ENCODE measurements at regions not wholly inside any gene's neighbourhood (a gene's known extent, or its start where the extent isn't known, plus 50 kb on each side); places are given as distances from the start of the nearest gene placed in this dataset.

- Mint-ChIP-seq H3K27ac (ENCODE audit: unreplicated experiment) (no peak overlapping the region), H3K4me1 (ENCODE audit: low read depth, unreplicated experiment) (no peaks in the 10 kb centered on the region), H3K9me3 (ENCODE audit: unreplicated experiment) (no peaks in the 10 kb centered on the region), H3K36me3 (ENCODE audit: unreplicated experiment) (peaks cover 5% of the 10 kb centered on the region), H3K27me3 (ENCODE audit: unreplicated experiment) (no peaks in the 10 kb centered on the region), H3K4me3 (ENCODE audit: unreplicated experiment) (no peak overlapping the region)
- no peak for TF ChIP-seq CTCF (IDR thresholded peaks at IDR 0.05; ENCODE audit: partially characterized antibody, unreplicated experiment)
- no peak for DNase-seq
Observed at GRCh38 chr4:96099031-96099430, 259.1 kb downstream of the PDHA2 start.

GRCh38 chr4:96102541-96103026 is 262.7 kb downstream of the PDHA2 start:
- Mint-ChIP-seq H3K4me3 (ENCODE audit: unreplicated experiment) (no peak overlapping the region), H3K27me3 (ENCODE audit: unreplicated experiment) (no peaks in the 10 kb centered on the region), H3K36me3 (ENCODE audit: unreplicated experiment) (peaks cover 5% of the 10 kb centered on the region), H3K9me3 (ENCODE audit: unreplicated experiment) (no peaks in the 10 kb centered on the region), H3K27ac (ENCODE audit: unreplicated experiment) (no peak overlapping the region), H3K4me1 (ENCODE audit: low read depth, unreplicated experiment) (no peaks in the 10 kb centered on the region)
- no peak for DNase-seq
- no peak for TF ChIP-seq CTCF (IDR thresholded peaks at IDR 0.05; ENCODE audit: partially characterized antibody, unreplicated experiment)

- H3K36me3 Mint-ChIP-seq (ENCODE audit: unreplicated experiment) = peaks cover 5% of the 10 kb centered on the region
- H3K4me1 Mint-ChIP-seq (ENCODE audit: low read depth, unreplicated experiment) = no peaks in the 10 kb centered on the region
- H3K9me3 Mint-ChIP-seq (ENCODE audit: unreplicated experiment) = no peaks in the 10 kb centered on the region
- no peak for DNase-seq
- no peak overlapping the region for H3K4me3 Mint-ChIP-seq (ENCODE audit: unreplicated experiment)
- H3K27ac Mint-ChIP-seq (ENCODE audit: unreplicated experiment) = no peak overlapping the region
- TF ChIP-seq CTCF (IDR thresholded peaks at IDR 0.05; ENCODE audit: partially characterized antibody, unreplicated experiment) = no peak
- no peaks in the 10 kb centered on the region for H3K27me3 Mint-ChIP-seq (ENCODE audit: unreplicated experiment)
Observed at GRCh38 chr4:96103086-96103485, 263.2 kb downstream of the PDHA2 start.

- no peak for TF ChIP-seq CTCF (IDR thresholded peaks at IDR 0.05; ENCODE audit: partially characterized antibody, unreplicated experiment)
- H3K4me3 Mint-ChIP-seq (ENCODE audit: unreplicated experiment) = no peak overlapping the region
- no peaks in the 10 kb centered on the region for H3K27me3 Mint-ChIP-seq (ENCODE audit: unreplicated experiment)
- H3K27ac Mint-ChIP-seq (ENCODE audit: unreplicated experiment) = no peak overlapping the region
- no peaks in the 10 kb centered on the region for H3K4me1 Mint-ChIP-seq (ENCODE audit: low read depth, unreplicated experiment)
- H3K36me3 Mint-ChIP-seq (ENCODE audit: unreplicated experiment) = no peaks in the 10 kb centered on the region
- no peaks in the 10 kb centered on the region for H3K9me3 Mint-ChIP-seq (ENCODE audit: unreplicated experiment)
- DNase-seq = no peak
Observed at GRCh38 chr4:96108146-96108545, 268.3 kb downstream of the PDHA2 start.

GRCh38 chr4:96112631-96113030 is 272.7 kb downstream of the PDHA2 start:
- no peak overlapping the region for H3K4me3 Mint-ChIP-seq (ENCODE audit: unreplicated experiment)
- no peaks in the 10 kb centered on the region for H3K36me3 Mint-ChIP-seq (ENCODE audit: unreplicated experiment)
- peaks cover 3% of the 10 kb centered on the region for H3K4me1 Mint-ChIP-seq (ENCODE audit: low read depth, unreplicated experiment)

More at GRCh38 chr4:96112631-96113030, 272.7 kb downstream of the PDHA2 start:
- Mint-ChIP-seq H3K9me3 (ENCODE audit: unreplicated experiment) (no peaks in the 10 kb centered on the region), H3K27ac (ENCODE audit: unreplicated experiment) (no peak overlapping the region), H3K27me3 (ENCODE audit: unreplicated experiment) (no peaks in the 10 kb centered on the region)
- no peak for TF ChIP-seq CTCF (IDR thresholded peaks at IDR 0.05; ENCODE audit: partially characterized antibody, unreplicated experiment)
- DNase-seq = no peak

All from glutamatergic neuron (in vitro differentiated cells).